ENCODE measurements at regions not wholly inside any gene's neighbourhood (a gene's known extent, or its start where the extent isn't known, plus 50 kb on each side); places are given as distances from the start of the nearest gene placed in this dataset.

DNA sequence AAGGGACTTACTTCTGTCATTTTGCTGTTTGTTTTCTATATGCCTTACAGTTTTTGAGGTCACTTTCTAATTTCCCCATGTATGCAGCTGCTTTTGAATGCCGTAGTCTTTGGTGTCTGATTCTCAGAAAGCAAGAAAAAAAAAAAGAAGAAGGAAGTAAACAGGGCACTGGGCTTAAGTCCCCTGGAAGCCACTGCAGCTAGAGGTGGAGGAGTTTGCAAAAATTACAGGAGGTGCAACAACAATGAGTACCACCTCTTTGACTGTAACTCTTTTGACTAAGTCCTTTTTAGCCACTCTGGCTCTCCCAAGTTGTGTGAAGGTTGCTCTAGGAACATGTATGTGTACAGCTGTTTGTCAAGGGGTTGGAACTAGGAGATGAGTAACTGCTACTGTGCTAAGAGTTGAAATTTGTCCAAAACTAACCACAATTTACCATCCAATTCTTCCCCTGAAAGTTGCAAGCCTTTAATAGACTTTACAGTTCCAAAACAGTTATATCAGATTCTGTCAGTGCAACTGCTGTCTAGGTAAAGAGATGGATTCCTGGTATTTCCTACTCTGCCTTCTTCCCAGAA is 588.0 kb upstream of the LRRN3 start:
- TF ChIP-seq CTCF (IDR thresholded peaks at IDR 0.05) (no peak), EZH2 (IDR thresholded peaks at IDR 0.05) (no peak), EZH2phosphoT487 (IDR thresholded peaks at IDR 0.05) (no peak)

All from neural progenitor cell (in vitro differentiated cells).